IMR-90 (cell line): ENCODE measurements at regions not wholly inside any gene's neighbourhood (a gene's known extent, or its start where the extent isn't known, plus 50 kb on each side); places are given as distances from the start of the nearest gene placed in this dataset.

ENCODE experiments used
- ATAC-seq: fragments of 200-7000 bp; cut with Tn5 transposase; 2 replicates; pipeline ENCODE4 v1.9.1; 2020; ENCODE audit warnings: low read depth, mild to moderate bottlenecking, moderate library complexity
- BruUV-seq: library from RNA; stranded (reverse); fragments of 400-500 nt; replicated peaks from 2 replicates; lab custom pipeline; 2021; lab: Mats Ljungman, UMichigan
- CTCF ChIA-PET: fragments of 300-600 bp; formaldehyde crosslinking; extraction: SDS; loops from one replicate; lab custom pipeline; 2021; ENCODE audit warnings: antibody characterized with exemption; lab: Yijun Ruan, JAX
- POLR2A ChIA-PET: fragments of 300-600 bp; sonication (Branson Sonifier 250); formaldehyde crosslinking; loops from one replicate; lab custom pipeline; 2022; ENCODE audit warnings: antibody characterized with exemption; ENCODE audit not compliant: unreplicated experiment; lab: Charles Lee
- DNase-seq: peaks from one replicate; pipeline ENCODE4 v3.0.0; 2013
- H2AFZ ChIP-seq: replicated peaks from 2 replicates; pipeline ENCODE3; 2013; ENCODE audit warnings: low read length, mild to moderate bottlenecking; ENCODE audit not compliant: poor library complexity
- H2AK5ac ChIP-seq: 2 replicates; pipeline ENCODE4 v1.6.1; 2013; ENCODE audit warnings: low read depth, low read length, inconsistent platforms
- H2AK9ac ChIP-seq: replicated peaks from 2 replicates; pipeline ENCODE3; 2013; ENCODE audit warnings: mild to moderate bottlenecking, low read depth, low read length, moderate library complexity; ENCODE audit not compliant: poor library complexity
- H2BK120ac ChIP-seq: 2 replicates; pipeline ENCODE4 v1.6.1; 2013; ENCODE audit warnings: low read depth, low read length, inconsistent platforms
- H2BK15ac ChIP-seq: 3 replicates; pipeline ENCODE4 v1.6.1; 2013; ENCODE audit warnings: low read depth, low read length, inconsistent platforms
- H2BK20ac ChIP-seq: 2 replicates; pipeline ENCODE4 v1.6.1; 2013; ENCODE audit warnings: low read depth, mild to moderate bottlenecking, inconsistent platforms, low read length, moderate library complexity
- H2BK5ac ChIP-seq: 2 replicates; pipeline ENCODE4 v1.6.1; 2013; ENCODE audit warnings: mild to moderate bottlenecking, low read depth, low read length, inconsistent platforms; ENCODE audit not compliant: poor library complexity, severe bottlenecking
- H3K14ac ChIP-seq: replicated peaks from 2 replicates; pipeline ENCODE4 v1.6.1; 2013; ENCODE audit warnings: low read depth, low read length, inconsistent platforms
- H3K18ac ChIP-seq: 2 replicates; pipeline ENCODE4 v1.6.1; 2013; ENCODE audit warnings: low read depth, low read length, control low read depth
- H3K23ac ChIP-seq: 2 replicates; pipeline ENCODE4 v1.6.1; 2013; ENCODE audit warnings: low read depth, low read length, inconsistent platforms
- H3K27ac ChIP-seq: 2 replicates; pipeline ENCODE4 v1.5.1; 2013; ENCODE audit warnings: mild to moderate bottlenecking, control low read depth, low read length; ENCODE audit not compliant: insufficient read depth
- H3K27me3 ChIP-seq: 2 replicates; pipeline ENCODE4 v1.6.1; 2013; ENCODE audit warnings: low read length; ENCODE audit not compliant: control insufficient read depth, insufficient read depth
- H3K36me3 ChIP-seq: 2 replicates; pipeline ENCODE4 v1.6.1; 2013; ENCODE audit warnings: low read length, mixed read lengths; ENCODE audit not compliant: control insufficient read depth, insufficient read depth
- H3K4ac ChIP-seq: 2 replicates; pipeline ENCODE4 v1.6.1; 2013; ENCODE audit warnings: low read depth, low read length, inconsistent platforms
- H3K4me1 ChIP-seq: 2 replicates; pipeline ENCODE4 v1.6.1; 2013; ENCODE audit warnings: low read length, mixed read lengths; ENCODE audit not compliant: control insufficient read depth, insufficient read depth
- H3K4me2 ChIP-seq: 2 replicates; pipeline ENCODE4 v1.6.1; 2013; ENCODE audit warnings: low read depth, mild to moderate bottlenecking, control low read depth, low read length, moderate library complexity
- H3K4me3 ChIP-seq: 2 replicates; pipeline ENCODE4 v1.5.1; 2013; ENCODE audit warnings: low read depth, mild to moderate bottlenecking, control low read depth, low read length, moderate library complexity; ENCODE audit not compliant: insufficient read depth
- H3K56ac ChIP-seq: 2 replicates; pipeline ENCODE4 v1.6.1; 2013; ENCODE audit warnings: low read length, inconsistent platforms; ENCODE audit not compliant: insufficient read depth; ENCODE audit errors: extremely low read depth
- H3K79me1 ChIP-seq, 2 experiments: 2 replicates each; pipeline ENCODE4 v1.6.1; 2013; ENCODE audit warnings: low read length in 2 of 2, inconsistent platforms in 1 of 2, low read depth in 1 of 2
- H3K9ac ChIP-seq: 2 replicates; pipeline ENCODE4 v1.6.1; 2013; ENCODE audit warnings: low read depth, low read length, control low read depth
- H3K9me1 ChIP-seq: 2 replicates; pipeline ENCODE4 v1.6.1; 2013; ENCODE audit warnings: low read length, inconsistent platforms; ENCODE audit not compliant: insufficient read depth
- H3K9me3 ChIP-seq: 2 replicates; pipeline ENCODE4 v1.6.1; 2013; ENCODE audit warnings: low read length; ENCODE audit not compliant: control insufficient read depth, insufficient read depth
- H4K20me1 ChIP-seq: 2 replicates; pipeline ENCODE4 v1.6.1; 2013; ENCODE audit warnings: low read length, inconsistent platforms; ENCODE audit not compliant: insufficient read depth
- H4K5ac ChIP-seq: 2 replicates; pipeline ENCODE4 v1.6.1; 2013; ENCODE audit warnings: mild to moderate bottlenecking, low read depth, low read length, control low read depth
- H4K8ac ChIP-seq, 2 experiments: 2 replicates each; pipeline ENCODE4 v1.6.1; 2013; ENCODE audit warnings: low read depth in 2 of 2, low read length in 2 of 2, control low read depth in 1 of 2, inconsistent platforms in 1 of 2
- H4K91ac ChIP-seq: 2 replicates; pipeline ENCODE4 v1.6.1; 2013; ENCODE audit warnings: low read depth, low read length, inconsistent platforms; ENCODE audit not compliant: insufficient read depth
- BHLHE40 ChIP-seq: fragments of 150-350 bp; IDR thresholded peaks from 2 replicates; pipeline ENCODE4 v1.6.1; 2016; ENCODE audit warnings: mild to moderate bottlenecking, low read depth, low read length
- CHD1 ChIP-seq: IDR thresholded peaks from 2 replicates; pipeline ENCODE4 v1.6.1; 2012; ENCODE audit warnings: low read depth, low read length, improper control_type of control experiment
- MAFK ChIP-seq: IDR thresholded peaks from 2 replicates; pipeline ENCODE4 v1.6.1; 2012; ENCODE audit warnings: low read depth, low read length, improper control_type of control experiment
- MAZ ChIP-seq: IDR thresholded peaks from 2 replicates; pipeline ENCODE4 v1.6.1; 2012; ENCODE audit warnings: low read depth, mild to moderate bottlenecking, low read length, improper control_type of control experiment, moderate library complexity, borderline replicate concordance
- RCOR1 ChIP-seq: IDR thresholded peaks from 2 replicates; pipeline ENCODE4 v1.6.1; 2012; ENCODE audit warnings: mild to moderate bottlenecking, low read length, improper control_type of control experiment; ENCODE audit not compliant: insufficient replicate concordance
- WGBS, 2 experiments: methylation state at CpG; one replicate each; pipeline versions ENCODE4 v1.1.5 to v1.1.7; 2013; ENCODE audit warnings: missing lambda C conversion rate in 2 of 2; ENCODE audit not compliant: insufficient read length in 1 of 2; ENCODE audit errors: extremely low coverage in 2 of 2; 5-methylcytosine and 5-hydroxymethylcytosine counted together
- dilution Hi-C: fragments of 300-500 bp; cut with HindIII; formaldehyde crosslinking; loops from one replicate; pipeline ENCODE4 v1.14.3; 2018; ENCODE audit warnings: low sequenced_read_pairs; ENCODE audit not compliant: unreplicated experiment
- in situ Hi-C: fragments of 300-500 bp; cut with MboI; formaldehyde crosslinking; loops from 3 replicates; pipeline ENCODE4 v1.14.3; 2019; ENCODE audit warnings: low sequenced_read_pairs, inconsistent platforms, mixed read lengths
- intact Hi-C: fragments of 100-400 bp; cut with micrococcal nuclease; formaldehyde crosslinking; loops from 2 replicates; pipeline ENCODE4 v1.10.0; 2022
- TF ChIP-seq, protein P1 (sequence below): conservative IDR thresholded peaks from 2 replicates; pipeline ENCODE4 v1.5.1; 2012; ENCODE audit warnings: mild to moderate bottlenecking, low read depth, low read length, improper control_type of control experiment

DNA sequence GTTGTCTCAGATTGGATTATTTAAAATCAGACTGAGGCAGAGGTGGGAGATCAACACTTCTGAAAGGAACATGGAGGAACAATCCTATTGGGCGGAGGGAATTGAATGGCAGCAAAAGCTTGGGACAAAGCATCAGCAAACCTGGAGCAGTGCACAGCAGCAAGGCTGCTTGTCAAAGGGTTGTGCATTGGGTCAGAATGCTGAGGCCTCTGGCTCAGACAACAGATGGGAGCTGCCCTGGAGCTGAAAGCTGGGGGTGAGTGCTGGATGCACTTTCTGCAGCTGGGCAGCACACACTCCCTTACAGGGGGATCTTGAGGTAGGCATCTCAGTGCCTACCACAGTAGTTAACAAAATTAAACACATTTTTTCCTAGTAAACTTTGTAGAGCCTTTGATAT is 634.4 kb upstream of the MMS22L start:
- Histone ChIP-seq H4K91ac (no peak overlapping the region), H3K9me1 (no peaks in the 10 kb centered on the region), H4K5ac (no peak overlapping the region), H2AK5ac (no peak overlapping the region), H2BK15ac (no peak overlapping the region), H3K36me3 (no peaks in the 10 kb centered on the region), H3K9ac (no peak overlapping the region), H3K18ac (no peak overlapping the region), H2AK9ac (no peak overlapping the region), H3K14ac (no peak overlapping the region), H2BK20ac (no peak overlapping the region), H3K9me3 (no peaks in the 10 kb centered on the region), H3K27ac (no peak overlapping the region), H4K8ac (no peak overlapping the region), H2BK120ac (no peak overlapping the region), H3K56ac (no peak overlapping the region), H2BK5ac (no peak overlapping the region), H3K4me2 (no peak overlapping the region), H3K4ac (no peak overlapping the region), H3K4me3 (no peak overlapping the region), H3K4me1 (no peaks in the 10 kb centered on the region), H3K27me3 (no peaks in the 10 kb centered on the region), H3K79me1 (no peaks in the 10 kb centered on the region), H2AFZ (no peak overlapping the region), H4K20me1 (no peaks in the 10 kb centered on the region), H3K23ac (no peak overlapping the region)
- ChIA-PET POLR2A (no interaction called here), CTCF (no interaction called here)
- TF ChIP-seq BHLHE40 (no peak), MAFK (no peak), MAZ (no peak), RCOR1 (no peak), CHD1 (no peak)
- TF ChIP-seq, protein P1, sequence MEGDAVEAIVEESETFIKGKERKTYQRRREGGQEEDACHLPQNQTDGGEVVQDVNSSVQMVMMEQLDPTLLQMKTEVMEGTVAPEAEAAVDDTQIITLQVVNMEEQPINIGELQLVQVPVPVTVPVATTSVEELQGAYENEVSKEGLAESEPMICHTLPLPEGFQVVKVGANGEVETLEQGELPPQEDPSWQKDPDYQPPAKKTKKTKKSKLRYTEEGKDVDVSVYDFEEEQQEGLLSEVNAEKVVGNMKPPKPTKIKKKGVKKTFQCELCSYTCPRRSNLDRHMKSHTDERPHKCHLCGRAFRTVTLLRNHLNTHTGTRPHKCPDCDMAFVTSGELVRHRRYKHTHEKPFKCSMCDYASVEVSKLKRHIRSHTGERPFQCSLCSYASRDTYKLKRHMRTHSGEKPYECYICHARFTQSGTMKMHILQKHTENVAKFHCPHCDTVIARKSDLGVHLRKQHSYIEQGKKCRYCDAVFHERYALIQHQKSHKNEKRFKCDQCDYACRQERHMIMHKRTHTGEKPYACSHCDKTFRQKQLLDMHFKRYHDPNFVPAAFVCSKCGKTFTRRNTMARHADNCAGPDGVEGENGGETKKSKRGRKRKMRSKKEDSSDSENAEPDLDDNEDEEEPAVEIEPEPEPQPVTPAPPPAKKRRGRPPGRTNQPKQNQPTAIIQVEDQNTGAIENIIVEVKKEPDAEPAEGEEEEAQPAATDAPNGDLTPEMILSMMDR: no peak
- intact Hi-C loops: no loop called here
- ATAC-seq: no peak
- no peak for DNase-seq
- 80% methylated on average over 1 of the region's 1 CpG; no CpG with 5 or more reads in 1 of the 2 experiments for WGBS, 2 experiments
- dilution Hi-C loops: no loop called here
- in situ Hi-C loops: no loop called here
- no TSS peak for BruUV-seq
